H1 (cell line): ENCODE measurements at regions not wholly inside any gene's neighbourhood (a gene's known extent, or its start where the extent isn't known, plus 50 kb on each side); places are given as distances from the start of the nearest gene placed in this dataset.

Experiments used
- CTCF ChIA-PET: fragments of 300-600 bp; sonication (Branson Sonifier 250); formaldehyde crosslinking; loops from one replicate; lab custom pipeline; 2021; ENCODE audit not compliant: partially characterized antibody; lab: Charles Lee
- POLR2A ChIA-PET: fragments of 300-600 bp; sonication (Branson Sonifier 250); formaldehyde crosslinking; loops from one replicate; lab custom pipeline; 2021; ENCODE audit warnings: inconsistent platforms; ENCODE audit not compliant: partially characterized antibody; lab: Charles Lee
- DNase-seq, 2 experiments: peaks; one replicate each; pipeline versions ENCODE4 v3.0.0 to v3.0.0-alpha.2; 2010 to 2022; ENCODE audit warnings: low spot score in 2 of 2, low read depth in 1 of 2, mixed read lengths in 1 of 2
- FAIRE-seq: peaks from 2 replicates; lab custom pipeline; 2011; peaks lifted over from hg19 to GRCh38; lab: Jason Lieb, UNC
- H2AFZ ChIP-seq: 2 replicates; pipeline ENCODE4 v1.8.1; 2012; ENCODE audit warnings: low read length, inconsistent platforms
- H2AK5ac ChIP-seq: 2 replicates; pipeline ENCODE4 v1.6.1; 2013; ENCODE audit warnings: low read depth, low read length
- H2BK120ac ChIP-seq: replicated peaks from 2 replicates; pipeline ENCODE3; 2013; ENCODE audit warnings: low read depth, low read length, inconsistent platforms
- H2BK12ac ChIP-seq: 2 replicates; pipeline ENCODE4 v1.6.1; 2013; ENCODE audit warnings: low read depth, low read length
- H2BK15ac ChIP-seq: 2 replicates; pipeline ENCODE4 v1.6.1; 2013; ENCODE audit warnings: low read length
- H2BK20ac ChIP-seq: 2 replicates; pipeline ENCODE4 v1.6.1; 2013; ENCODE audit warnings: low read length
- H2BK5ac ChIP-seq: 2 replicates; pipeline ENCODE4 v1.6.1; 2013; ENCODE audit warnings: low read depth, low read length
- H3K14ac ChIP-seq: 2 replicates; pipeline ENCODE4 v1.6.1; 2013; ENCODE audit warnings: inconsistent platforms; ENCODE audit not compliant: insufficient read length
- H3K18ac ChIP-seq: 2 replicates; pipeline ENCODE4 v1.6.1; 2013; ENCODE audit warnings: low read length; ENCODE audit errors: extremely low read depth
- H3K23ac ChIP-seq: 2 replicates; pipeline ENCODE4 v1.6.1; 2013; ENCODE audit warnings: inconsistent platforms; ENCODE audit not compliant: insufficient read length
- H3K23me2 ChIP-seq: 2 replicates; pipeline ENCODE4 v1.6.1; 2013; ENCODE audit warnings: low read depth, low read length
- H3K27ac ChIP-seq: 2 replicates; pipeline ENCODE4 v1.6.1; 2011; ENCODE audit warnings: low read depth, low read length, inconsistent platforms
- H3K27me3 ChIP-seq, 4 experiments: replicated peaks in 1 of 4; 1 replicate in 1 of 4; 2 replicates in 3 of 4; pipeline versions ENCODE4 v1.6.1 to v1.8.1; 2011 to 2013; ENCODE audit warnings: low read length in 3 of 4, mild to moderate bottlenecking in 3 of 4, inconsistent platforms in 2 of 4, mixed read lengths in 2 of 4, moderate library complexity in 1 of 4; ENCODE audit not compliant: control insufficient read depth in 3 of 4, insufficient read depth in 3 of 4; ENCODE audit errors: extremely low read depth in 1 of 4
- H3K36me3 ChIP-seq, 4 experiments: 2 replicates each; pipeline versions ENCODE4 v1.6.1 to v1.8.1; 2011 to 2013; ENCODE audit warnings: mild to moderate bottlenecking in 4 of 4, low read length in 3 of 4, moderate library complexity in 2 of 4, control low read depth in 1 of 4, inconsistent platforms in 1 of 4; ENCODE audit not compliant: insufficient read depth in 4 of 4, control insufficient read depth in 2 of 4
- H3K4ac ChIP-seq: replicated peaks from 2 replicates; pipeline ENCODE3; 2013; ENCODE audit warnings: low read length, low read depth, mixed read lengths, inconsistent platforms; ENCODE audit not compliant: insufficient read length
- H3K4me1 ChIP-seq, 4 experiments: replicated peaks in 1 of 4; 1 replicate in 1 of 4; 2 replicates in 3 of 4; pipeline versions ENCODE4 v1.6.1 to v1.8.1; 2011 to 2013; ENCODE audit warnings: low read length in 3 of 4, inconsistent platforms in 2 of 4, mixed read lengths in 1 of 4; ENCODE audit not compliant: insufficient read depth in 4 of 4, control insufficient read depth in 3 of 4
- H3K4me2 ChIP-seq, 2 experiments: 2 replicates each; pipeline versions ENCODE4 v1.6.1 to v1.8.1; 2011 to 2013; ENCODE audit warnings: low read depth in 2 of 2, low read length in 2 of 2, control low read depth in 1 of 2, inconsistent platforms in 1 of 2, mild to moderate bottlenecking in 1 of 2; ENCODE audit not compliant: insufficient read depth in 1 of 2
- H3K4me3 ChIP-seq, 4 experiments: fragments of 200-600, 300-600 bp in 1 of 4; sonication (generic), shearing (Covaris generic), sonication (Bioruptor Twin) in 1 of 4; 2 replicates each; pipeline versions ENCODE4 v1.5.1 to v1.8.1; 2011 to 2016; ENCODE audit warnings: low read length in 4 of 4, low read depth in 3 of 4, control low read depth in 2 of 4, inconsistent platforms in 2 of 4, mild to moderate bottlenecking in 2 of 4, mixed read lengths in 1 of 4, moderate library complexity in 1 of 4; ENCODE audit not compliant: insufficient read depth in 2 of 4; ENCODE audit errors: extremely low read depth in 1 of 4
- H3K56ac ChIP-seq: replicated peaks from 2 replicates; pipeline ENCODE3; 2013; ENCODE audit warnings: low read depth, mild to moderate bottlenecking, mixed read lengths, low read length, inconsistent platforms; ENCODE audit not compliant: insufficient read length
- H3K79me1 ChIP-seq: 2 replicates; pipeline ENCODE4 v1.6.1; 2013; ENCODE audit warnings: low read depth, low read length, control low read depth
- H3K79me2 ChIP-seq, 2 experiments: 2 replicates each; pipeline versions ENCODE4 v1.6.1 to v1.8.1; 2012 to 2013; ENCODE audit warnings: low read length in 2 of 2, mild to moderate bottlenecking in 2 of 2, inconsistent platforms in 1 of 2; ENCODE audit not compliant: insufficient read depth in 2 of 2, control insufficient read depth in 1 of 2
- H3K9ac ChIP-seq, 4 experiments: replicated peaks in 1 of 4; 1 replicate in 1 of 4; 2 replicates in 3 of 4; pipeline versions ENCODE4 v1.6.1 to v1.8.1; 2011 to 2013; ENCODE audit warnings: low read depth in 3 of 4, low read length in 3 of 4, control low read depth in 2 of 4, mild to moderate bottlenecking in 2 of 4, moderate library complexity in 2 of 4, inconsistent platforms in 1 of 4; ENCODE audit errors: extremely low read depth in 1 of 4
- H3K9me3 ChIP-seq, 2 experiments: 2 replicates each; pipeline versions ENCODE4 v1.6.1 to v1.8.1; 2012 to 2013; ENCODE audit warnings: mild to moderate bottlenecking in 2 of 2, moderate library complexity in 2 of 2, control low read depth in 1 of 2, inconsistent platforms in 1 of 2, low read depth in 1 of 2, low read length in 1 of 2, mixed read lengths in 1 of 2; ENCODE audit not compliant: insufficient read depth in 2 of 2
- H4K20me1 ChIP-seq, 2 experiments: replicated peaks in 1 of 2; 2 replicates each; pipeline versions ENCODE3 to v1.8.1; 2011 to 2013; ENCODE audit warnings: inconsistent platforms in 2 of 2, low read length in 2 of 2, mild to moderate bottlenecking in 1 of 2; ENCODE audit not compliant: insufficient read depth in 2 of 2, control insufficient read depth in 1 of 2
- H4K5ac ChIP-seq: 2 replicates; pipeline ENCODE4 v1.6.1; 2013; ENCODE audit warnings: low read length, low read depth, mixed read lengths, inconsistent platforms; ENCODE audit not compliant: insufficient read length
- H4K8ac ChIP-seq: 2 replicates; pipeline ENCODE4 v1.8.0; 2013; ENCODE audit warnings: mild to moderate bottlenecking, moderate library complexity, low read length, inconsistent platforms; ENCODE audit not compliant: insufficient read depth; ENCODE audit errors: extremely low read depth
- H4K91ac ChIP-seq: replicated peaks from 2 replicates; pipeline ENCODE3; 2013; ENCODE audit warnings: low read length, mixed read lengths, inconsistent platforms; ENCODE audit not compliant: insufficient read length
- BACH1 ChIP-seq: IDR thresholded peaks from 2 replicates; pipeline ENCODE4 v1.6.1; 2012; ENCODE audit warnings: low read length, improper control_type of control experiment
- CREB1 ChIP-seq: IDR thresholded peaks from 2 replicates; pipeline ENCODE4 v1.6.1; 2012; ENCODE audit warnings: inconsistent platforms
- CTCF ChIP-seq, 3 experiments: IDR thresholded peaks; 1 replicate in 2 of 3; 2 replicates in 1 of 3; pipeline versions ENCODE4 v1.5.1 to v1.6.1; 2011; ENCODE audit warnings: low read length in 3 of 3, mild to moderate bottlenecking in 3 of 3, inconsistent platforms in 2 of 3, low read depth in 1 of 3, moderate library complexity in 1 of 3; ENCODE audit not compliant: insufficient read depth in 1 of 3; ENCODE audit errors: control extremely low read depth in 1 of 3
- EGR1 ChIP-seq: IDR thresholded peaks from 2 replicates; pipeline ENCODE4 v1.6.1; 2011; ENCODE audit warnings: low read depth, low read length, borderline replicate concordance
- FOSL1 ChIP-seq: IDR thresholded peaks from 2 replicates; pipeline ENCODE4 v1.6.1; 2011; ENCODE audit warnings: mild to moderate bottlenecking, low read depth, low read length, moderate library complexity; ENCODE audit not compliant: insufficient read depth
- JUN ChIP-seq: IDR thresholded peaks from 2 replicates; pipeline ENCODE4 v1.6.1; 2011; ENCODE audit warnings: low read depth, mild to moderate bottlenecking, improper control_type of control experiment, low read length
- JUND ChIP-seq: IDR thresholded peaks from 2 replicates; pipeline ENCODE4 v1.6.1; 2011; ENCODE audit warnings: mild to moderate bottlenecking, improper control_type of control experiment, low read length
- PHF8 ChIP-seq: fragments of 200-600 bp; sonication (generic); conservative IDR thresholded peaks from 2 replicates; pipeline ENCODE4 v1.7.1; 2012; ENCODE audit warnings: low read depth, mild to moderate bottlenecking, inconsistent platforms, low read length, moderate library complexity
- POLR2A ChIP-seq, 2 experiments: IDR thresholded peaks; 1 replicate in 1 of 2; 2 replicates in 1 of 2; pipeline ENCODE4 v1.6.1; 2011; ENCODE audit warnings: low read depth in 2 of 2, low read length in 2 of 2, mild to moderate bottlenecking in 2 of 2; ENCODE audit errors: control extremely low read depth in 1 of 2
- POU5F1 ChIP-seq: IDR thresholded peaks from 2 replicates; pipeline ENCODE4 v1.6.1; 2011; ENCODE audit warnings: low read depth, mild to moderate bottlenecking, low read length, moderate library complexity
- RAD21 ChIP-seq, 2 experiments: IDR thresholded peaks in 1 of 2; conservative IDR thresholded peaks in 1 of 2; 2 replicates each; pipeline ENCODE4 v1.6.1; 2011; ENCODE audit warnings: low read depth in 2 of 2, low read length in 2 of 2, improper control_type of control experiment in 1 of 2, inconsistent platforms in 1 of 2, mild to moderate bottlenecking in 1 of 2, moderate library complexity in 1 of 2
- SIX5 ChIP-seq: IDR thresholded peaks from 2 replicates; pipeline ENCODE4 v1.6.1; 2011; ENCODE audit warnings: mild to moderate bottlenecking, low read depth, low read length
- TAF7 ChIP-seq: optimal IDR thresholded peaks from 2 replicates; pipeline ENCODE3; 2011; ENCODE audit warnings: low read depth, mild to moderate bottlenecking, inconsistent platforms, low read length, moderate library complexity, borderline replicate concordance
- whole genome bisulfite sequencing, 2 experiments: shearing (Covaris generic) in 1 of 2; methylation state at CpG; one replicate each; pipeline versions ENCODE4 v1.1.6 to v1.1.7; 2013 to 2015; ENCODE audit warnings: low lambda C conversion rate in 2 of 2, mixed read lengths in 2 of 2, inconsistent platforms in 1 of 2, low coverage in 1 of 2, missing lambda C conversion rate in 1 of 2; ENCODE audit not compliant: insufficient replicate concordance in 2 of 2, insufficient coverage in 1 of 2, insufficient read length in 1 of 2; ENCODE audit errors: extremely low coverage in 1 of 2, missing lambda C conversion rate in 1 of 2; 5-methylcytosine and 5-hydroxymethylcytosine counted together

DNA sequence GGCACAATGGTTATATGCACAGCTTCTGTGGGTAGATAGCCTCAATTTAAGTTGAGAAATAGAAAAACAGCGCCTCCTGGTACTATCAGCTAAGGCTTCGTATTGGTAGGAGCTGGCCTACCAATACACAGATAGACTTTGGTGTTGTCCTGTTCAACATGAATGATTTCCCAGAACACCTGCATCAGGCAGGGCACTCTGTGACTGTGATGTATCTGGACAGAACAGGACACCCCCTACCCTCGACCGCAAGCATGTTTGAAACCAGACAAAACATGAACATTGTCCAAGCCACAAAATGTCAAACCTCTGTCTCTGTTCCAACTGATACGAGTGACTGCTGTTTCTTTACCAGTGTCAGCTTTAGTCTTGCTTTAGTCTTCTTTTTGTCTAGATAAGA is 144.9 kb downstream of the HAPSTR1 start:
- DNase-seq = no peak
- Histone ChIP-seq H2BK12ac (no peak overlapping the region), H2BK120ac (no peak overlapping the region), H3K9me3 (no peaks in the 10 kb centered on the region), H3K27me3 (no peaks in the 10 kb centered on the region), H3K14ac (no peak overlapping the region), H3K23me2 (no peaks in the 10 kb centered on the region; the same call in 1 of the 2 replicates), H3K4ac (no peak overlapping the region), H2AK5ac (no peak overlapping the region), H3K4me2 (no peak overlapping the region), H3K56ac (no peak overlapping the region), H3K79me2 (no peaks in the 10 kb centered on the region), H3K18ac (no peak overlapping the region), H3K4me1 (peaks cover 0 to 4% (median 2%) of the 10 kb centered on the region in 4 experiments; a peak in 2 of 7 replicates), H3K27ac (no peak overlapping the region), H3K9ac (no peak overlapping the region), H4K91ac (no peak overlapping the region), H3K79me1 (no peaks in the 10 kb centered on the region), H2BK5ac (no peak overlapping the region), H3K36me3 (no peaks in the 10 kb centered on the region), H2BK15ac (no peak overlapping the region), H4K20me1 (no peaks in the 10 kb centered on the region), H2BK20ac (no peak overlapping the region), H4K8ac (no peak overlapping the region), H3K4me3 (no peak overlapping the region), H4K5ac (no peak overlapping the region), H2AFZ (no peak overlapping the region), H3K23ac (no peak overlapping the region)
- 88% methylated on average over 5 of the region's 5 CpGs; no CpG with 5 or more reads in 1 of the 2 experiments for WGBS, 2 experiments
- no peak for FAIRE-seq
- ChIA-PET POLR2A (no interaction called here), CTCF (interaction anchor here (0.8 to 3.0 kb wide), 7 partner anchors 12 to 186 kb away, joined by 3 to 14 read pairs (median 5); no protein-coding TSS in a partner anchor)
- TF ChIP-seq POLR2A (IDR thresholded peaks at IDR 0.05; ENCODE audit: control extremely low read depth in 1 of 2, low read depth in 2 of 2, low read length in 2 of 2) (no peak), SIX5 (no peak), JUN (no peak), CREB1 (no peak), CTCF (IDR thresholded peaks at IDR 0.05; ENCODE audit: control extremely low read depth in 1 of 3, insufficient read depth in 1 of 3, low read depth in 1 of 3, low read length in 3 of 3) (no peak), TAF7 (no peak), JUND (no peak), BACH1 (no peak), POU5F1 (no peak), FOSL1 (no peak), RAD21 (IDR thresholded peaks at IDR 0.05 in 1 of 2, conservative IDR thresholded peaks at IDR 0.05 in 1 of 2; ENCODE audit: low read depth in 2 of 2, low read length in 2 of 2) (no peak), PHF8 (no peak), EGR1 (no peak)
